Gastroesophageal sphincter (tissue), 4 donors: ENCODE measurements at regions not wholly inside any gene's neighbourhood (a gene's known extent, or its start where the extent isn't known, plus 50 kb on each side); places are given as distances from the start of the nearest gene placed in this dataset.

Source experiments
- ATAC-seq: fragments of 150-250 bp; one replicate; pipeline ENCODE4 v1.9.1; 2016; ENCODE audit warnings: mild to moderate bottlenecking, moderate library complexity
- H3K27ac ChIP-seq, 4 donors: fragments of 200-600 bp; sonication (generic) in 3 of 4; 1 replicate in 3 of 4; 2 replicates in 1 of 4; pipeline ENCODE4 v1.5.1; 2016 to 2019
- H3K27me3 ChIP-seq: fragments of 200-600 bp; sonication (generic); one replicate; pipeline ENCODE4 v1.5.1; 2019
- H3K36me3 ChIP-seq, 2 donors: fragments of 200-600 bp; sonication (generic); one replicate each; pipeline ENCODE4 v1.5.1; 2019; ENCODE audit warnings: control low read depth in 1 of 2
- H3K4me1 ChIP-seq, 3 donors: fragments of 200-600 bp; sonication (generic); 1 replicate in 2 of 3; 2 replicates in 1 of 3; pipeline ENCODE4 v1.5.1; 2016 to 2019; ENCODE audit warnings: control low read depth in 2 of 3
- H3K4me3 ChIP-seq, 2 donors: fragments of 200-600 bp; sonication (generic); one replicate each; pipeline ENCODE4 v1.5.1; 2019; ENCODE audit warnings: mild to moderate bottlenecking in 1 of 2, moderate library complexity in 1 of 2
- H3K9me3 ChIP-seq, 3 donors: fragments of 200-600 bp; sonication (generic); one replicate each; pipeline ENCODE4 v1.5.1; 2017 to 2019; ENCODE audit warnings: control low read depth in 2 of 3
- EP300 ChIP-seq: sonication (generic); formaldehyde crosslinking; IDR thresholded peaks from one replicate; pipeline ENCODE4 v1.6.1; 2017; ENCODE audit warnings: antibody characterized with exemption, mild to moderate bottlenecking
- POLR2A ChIP-seq, 2 donors: fragments of 450-650 bp; IDR thresholded peaks; one replicate each; pipeline ENCODE4 v1.6.1; 2017; ENCODE audit warnings: antibody characterized with exemption in 2 of 2, mild to moderate bottlenecking in 2 of 2, moderate library complexity in 1 of 2
- POLR2AphosphoS5 ChIP-seq: sonication (generic); formaldehyde crosslinking; IDR thresholded peaks from one replicate; pipeline ENCODE4 v1.6.1; 2017; ENCODE audit warnings: antibody characterized with exemption
- WGBS, 2 donors: methylation state at CpG; one replicate each; pipeline ENCODE4 v1.1.5; 2018; ENCODE audit warnings: low coverage in 1 of 2; 5-methylcytosine and 5-hydroxymethylcytosine counted together
- TF ChIP-seq, protein P1 (sequence below), 4 experiments: fragments of 200-600 bp in 2 of 4; fragments of 450-650 bp in 2 of 4; sonication (generic) in 1 of 4; IDR thresholded peaks; one replicate each; pipeline ENCODE4 v1.5.1; 2017 to 2019; ENCODE audit warnings: antibody characterized with exemption in 4 of 4, mild to moderate bottlenecking in 2 of 4, moderate library complexity in 2 of 4

DNA sequence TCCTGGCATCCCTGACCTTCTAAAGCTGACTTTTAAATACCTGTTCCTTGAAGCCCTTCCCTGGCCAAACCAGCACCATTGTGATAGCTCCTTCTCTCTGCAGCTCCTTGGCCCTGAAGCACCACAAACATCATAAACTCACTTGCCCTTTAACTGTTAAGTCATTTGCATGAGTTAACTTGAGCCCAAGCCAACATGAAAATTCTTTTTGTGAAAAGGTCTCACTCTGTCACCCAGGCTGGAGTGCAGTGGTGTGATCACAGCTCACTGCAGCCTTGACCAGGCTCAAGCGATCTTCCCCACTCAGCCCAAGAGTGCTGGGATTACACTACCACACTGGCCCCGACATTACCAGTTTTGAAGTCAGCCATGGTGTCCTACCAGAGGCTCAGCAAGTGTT, 87.8 kb downstream of the ZIC5 start:
- H3K36me3 ChIP-seq, result no peaks in the 10 kb centered on the region
- no peak for ATAC-seq
- H3K4me1 ChIP-seq, result no peaks in the 10 kb centered on the region
- no peaks in the 10 kb centered on the region for H3K27me3 ChIP-seq
- WGBS, 2 donors, result 60% methylated on average over 1 of the region's 2 CpGs; no CpG with 5 or more reads in 1 of the 2 donors
- no peaks in the 10 kb centered on the region for H3K9me3 ChIP-seq
- H3K4me3 ChIP-seq, result no peak overlapping the region
- TF ChIP-seq EP300, result no peak
- no peak for TF ChIP-seq POLR2A (IDR thresholded peaks at IDR 0.05)
- no peak for TF ChIP-seq POLR2AphosphoS5
- TF ChIP-seq, protein P1, sequence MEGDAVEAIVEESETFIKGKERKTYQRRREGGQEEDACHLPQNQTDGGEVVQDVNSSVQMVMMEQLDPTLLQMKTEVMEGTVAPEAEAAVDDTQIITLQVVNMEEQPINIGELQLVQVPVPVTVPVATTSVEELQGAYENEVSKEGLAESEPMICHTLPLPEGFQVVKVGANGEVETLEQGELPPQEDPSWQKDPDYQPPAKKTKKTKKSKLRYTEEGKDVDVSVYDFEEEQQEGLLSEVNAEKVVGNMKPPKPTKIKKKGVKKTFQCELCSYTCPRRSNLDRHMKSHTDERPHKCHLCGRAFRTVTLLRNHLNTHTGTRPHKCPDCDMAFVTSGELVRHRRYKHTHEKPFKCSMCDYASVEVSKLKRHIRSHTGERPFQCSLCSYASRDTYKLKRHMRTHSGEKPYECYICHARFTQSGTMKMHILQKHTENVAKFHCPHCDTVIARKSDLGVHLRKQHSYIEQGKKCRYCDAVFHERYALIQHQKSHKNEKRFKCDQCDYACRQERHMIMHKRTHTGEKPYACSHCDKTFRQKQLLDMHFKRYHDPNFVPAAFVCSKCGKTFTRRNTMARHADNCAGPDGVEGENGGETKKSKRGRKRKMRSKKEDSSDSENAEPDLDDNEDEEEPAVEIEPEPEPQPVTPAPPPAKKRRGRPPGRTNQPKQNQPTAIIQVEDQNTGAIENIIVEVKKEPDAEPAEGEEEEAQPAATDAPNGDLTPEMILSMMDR (IDR thresholded peaks at IDR 0.05), result no peak
- no peak overlapping the region for H3K27ac ChIP-seq

DNA sequence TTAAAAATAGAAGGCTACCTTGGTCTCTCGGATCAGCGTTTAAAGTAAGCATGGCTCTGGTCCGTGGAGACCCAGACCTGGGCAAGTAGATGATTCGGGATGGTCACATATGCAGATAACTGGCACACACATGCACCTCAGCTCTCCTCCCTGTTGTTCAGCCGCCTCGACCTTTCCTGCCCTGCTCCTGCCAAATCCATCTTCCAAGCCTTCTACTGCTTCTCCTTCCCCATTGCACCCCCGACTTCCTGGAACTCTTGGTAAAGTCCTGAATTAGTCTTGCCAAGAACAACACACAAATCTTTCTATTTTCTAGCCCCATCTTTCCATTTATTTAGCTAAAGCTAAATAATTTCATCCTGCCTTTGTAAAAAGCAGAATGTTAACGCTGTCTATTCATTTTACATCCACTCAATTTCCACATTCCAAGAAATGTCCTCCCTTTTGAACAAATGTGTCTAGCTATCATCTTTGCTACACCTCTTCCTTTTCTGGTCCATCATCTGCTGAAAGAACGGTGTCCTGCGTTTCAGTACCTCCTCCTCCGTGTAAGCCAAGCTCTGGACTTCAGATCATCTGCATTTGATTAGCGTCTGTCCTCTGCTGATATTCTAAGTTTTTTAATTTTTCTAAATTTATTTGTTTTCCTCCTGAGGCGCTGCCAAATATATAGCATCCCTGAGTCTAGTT, 92.5 kb downstream of the ZIC5 start:
- WGBS, 2 donors, result 64 to 79% methylated on average over 12 to 13 of the region's 13 CpGs
- no peak overlapping the region for H3K4me3 ChIP-seq
- TF ChIP-seq, protein P1 (IDR thresholded peaks at IDR 0.05), result no peak
- TF ChIP-seq EP300, result no peak
- TF ChIP-seq POLR2A (IDR thresholded peaks at IDR 0.05), result no peak
- no peak for TF ChIP-seq POLR2AphosphoS5
- H3K9me3 ChIP-seq, result no peaks in the 10 kb centered on the region
- no peaks in the 10 kb centered on the region for H3K36me3 ChIP-seq
- no peaks in the 10 kb centered on the region for H3K4me1 ChIP-seq
- ATAC-seq, result no peak
- no peaks in the 10 kb centered on the region for H3K27me3 ChIP-seq
- no peak overlapping the region for H3K27ac ChIP-seq

DNA sequence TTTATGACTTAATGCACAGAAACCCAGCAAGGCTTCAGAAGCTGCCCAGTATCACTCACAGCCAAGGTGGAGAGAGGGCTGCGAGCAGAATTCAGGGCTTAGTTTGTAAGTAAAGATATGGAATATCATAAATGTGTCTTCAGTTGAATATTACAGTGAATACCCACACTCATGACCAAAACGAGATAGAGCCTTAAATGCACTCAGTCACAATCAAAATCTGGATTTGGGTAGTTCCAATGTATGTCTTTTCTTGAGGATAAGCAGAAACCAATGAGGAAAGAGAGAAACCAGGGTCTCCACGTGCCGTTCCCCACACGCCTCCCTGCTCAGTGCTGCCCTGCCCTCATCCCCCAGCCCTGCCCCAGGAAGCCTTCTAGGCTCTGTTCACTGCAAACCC, 94.9 kb downstream of the ZIC5 start:
- H3K4me3 ChIP-seq, result no peak overlapping the region
- no peaks in the 10 kb centered on the region for H3K27me3 ChIP-seq
- no peak overlapping the region for H3K27ac ChIP-seq
- no peak for TF ChIP-seq EP300
- no peak for TF ChIP-seq POLR2AphosphoS5
- TF ChIP-seq, protein P1 (IDR thresholded peaks at IDR 0.05), result no peak
- TF ChIP-seq POLR2A (IDR thresholded peaks at IDR 0.05), result no peak
- H3K9me3 ChIP-seq, result no peaks in the 10 kb centered on the region
- ATAC-seq, result no peak
- 83 to 90% methylated on average over 5 of the region's 5 CpGs for WGBS, 2 donors
- no peaks in the 10 kb centered on the region for H3K4me1 ChIP-seq
- H3K36me3 ChIP-seq, result no peaks in the 10 kb centered on the region

DNA sequence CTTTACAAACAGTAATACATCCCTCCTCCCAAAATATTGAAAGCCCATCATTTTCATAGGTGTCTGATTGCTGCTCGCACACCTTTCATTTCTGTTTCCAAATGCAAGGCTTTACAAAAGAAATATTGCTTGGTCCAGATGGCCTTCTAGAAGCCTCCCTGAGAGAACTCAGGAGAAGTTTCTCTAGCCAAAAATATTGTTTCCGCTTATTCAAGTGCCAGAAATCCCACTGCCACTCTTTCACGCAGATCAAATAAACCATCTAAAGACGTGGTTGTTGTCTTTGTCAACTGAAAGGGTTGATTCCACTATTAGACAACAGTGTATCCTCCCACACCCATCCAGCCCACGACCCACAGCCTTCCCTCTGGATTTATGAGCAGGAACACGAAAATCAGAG, 96.2 kb downstream of the ZIC5 start:
- Histone ChIP-seq H3K27ac (no peak overlapping the region), H3K9me3 (no peaks in the 10 kb centered on the region), H3K27me3 (no peaks in the 10 kb centered on the region), H3K36me3 (no peaks in the 10 kb centered on the region), H3K4me3 (no peak overlapping the region), H3K4me1 (no peaks in the 10 kb centered on the region)
- no peak for ATAC-seq
- no peak for TF ChIP-seq POLR2A (IDR thresholded peaks at IDR 0.05)
- no peak for TF ChIP-seq POLR2AphosphoS5
- no peak for TF ChIP-seq EP300
- TF ChIP-seq, protein P1 (IDR thresholded peaks at IDR 0.05), result no peak
- 69 to 72% methylated on average over 3 to 6 of the region's 6 CpGs for WGBS, 2 donors

DNA sequence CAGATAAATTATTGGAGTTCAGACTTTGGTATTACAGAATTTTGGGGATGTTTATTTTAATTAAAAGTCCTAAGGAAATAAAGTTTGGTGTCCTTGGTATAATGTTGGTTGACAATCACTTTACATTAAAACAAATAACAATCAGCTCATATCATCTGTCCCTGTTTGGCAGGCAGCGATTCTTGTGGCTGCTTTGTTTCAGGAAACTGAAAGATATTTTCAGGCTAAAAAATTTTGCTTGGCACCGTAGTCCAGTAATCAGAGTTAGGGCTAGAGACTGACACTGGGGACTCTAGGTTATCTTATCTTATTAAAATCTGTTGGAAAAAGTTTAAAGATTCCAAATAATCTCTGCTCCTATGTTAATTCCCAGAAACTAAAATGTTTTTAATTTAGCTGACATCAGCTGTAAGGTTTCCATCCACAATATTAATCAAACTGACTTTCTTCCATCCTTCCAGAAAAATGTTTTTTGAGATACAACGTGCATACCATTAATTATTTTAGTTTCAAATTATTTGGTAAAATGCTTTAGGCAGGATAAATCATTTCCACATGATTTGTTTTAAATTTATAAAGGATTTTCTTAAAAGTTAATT, 97.6 kb downstream of the ZIC5 start:
- 70 to 76% methylated on average over 3 of the region's 3 CpGs for WGBS, 2 donors
- no peaks in the 10 kb centered on the region for H3K4me1 ChIP-seq
- H3K9me3 ChIP-seq, result no peaks in the 10 kb centered on the region
- no peak overlapping the region for H3K4me3 ChIP-seq
- TF ChIP-seq, protein P1 (IDR thresholded peaks at IDR 0.05), result no peak
- TF ChIP-seq EP300, result no peak
- no peak for TF ChIP-seq POLR2AphosphoS5
- TF ChIP-seq POLR2A (IDR thresholded peaks at IDR 0.05), result no peak
- ATAC-seq, result no peak
- H3K27me3 ChIP-seq, result no peaks in the 10 kb centered on the region
- no peaks in the 10 kb centered on the region for H3K36me3 ChIP-seq
- H3K27ac ChIP-seq, result no peak overlapping the region
